KBM-7 (cell line): ENCODE measurements at regions not wholly inside any gene's neighbourhood (a gene's known extent, or its start where the extent isn't known, plus 50 kb on each side); places are given as distances from the start of the nearest gene placed in this dataset.
A peak's percentile ranks its signal among the peaks of the same experiment; 100 is the strongest.

ENCODE experiments used
- DNase-seq: peaks from one replicate; pipeline ENCODE4 v3.0.0-alpha.2; 2015
- in situ Hi-C: fragments of 300-500 bp; cut with MboI; formaldehyde crosslinking; loops from 2 replicates; pipeline ENCODE4 v1.14.3; 2020; ENCODE audit warnings: low sequenced_read_pairs, low pct_unique_long_range_greater_than_20kb, mixed read lengths

- in situ Hi-C loops, result no loop called here
- no peak for DNase-seq
Measured at GRCh38 chr12:47562201-47562600, 143.6 kb downstream of the RPAP3 start.

- no peak for DNase-seq
- in situ Hi-C loops, result no loop called here
Measured at GRCh38 chr12:47561746-47562145, 144.1 kb downstream of the RPAP3 start.

GRCh38 chr12:47560415-47560814, 145.4 kb downstream of the RPAP3 start:
- in situ Hi-C loops, result no loop called here

GRCh38 chr12:47558625-47559345, 147.0 kb downstream of the RPAP3 start:
- in situ Hi-C loops, result no loop called here

More at GRCh38 chr12:47560415-47560814, 145.4 kb downstream of the RPAP3 start:
- peak; percentile 28 for DNase-seq

GRCh38 chr12:47557386-47557785, 148.4 kb downstream of the RPAP3 start:
- in situ Hi-C loops, result no loop called here
- DNase-seq, result no peak

More at GRCh38 chr12:47558625-47559345, 147.0 kb downstream of the RPAP3 start:
- DNase-seq, result no peak

GRCh38 chr12:47556261-47557030, 149.4 kb downstream of the RPAP3 start:
- in situ Hi-C loops, result no loop called here

GRCh38 chr12:47554046-47554653, 151.7 kb downstream of the RPAP3 start:
- DNase-seq, result no peak
- in situ Hi-C loops, result no loop called here

More at GRCh38 chr12:47556261-47557030, 149.4 kb downstream of the RPAP3 start:
- DNase-seq, result no peak

- no peak for DNase-seq
- in situ Hi-C loops, result no loop called here
Measured at GRCh38 chr12:47553266-47553665, 152.6 kb downstream of the RPAP3 start.

- no peak for DNase-seq
- in situ Hi-C loops, result no loop called here
Measured at GRCh38 chr12:47551426-47551851, 154.4 kb downstream of the RPAP3 start.

- in situ Hi-C loops, result no loop called here
- no peak for DNase-seq
Measured at GRCh38 chr12:47549258-47549657, 156.6 kb downstream of the RPAP3 start.

GRCh38 chr12:47548401-47548800, 157.4 kb downstream of the RPAP3 start:
- DNase-seq, result no peak
- in situ Hi-C loops, result no loop called here

GRCh38 chr12:47547077-47547476, 158.8 kb downstream of the RPAP3 start:
- no peak for DNase-seq
- in situ Hi-C loops, result no loop called here

- in situ Hi-C loops, result no loop called here
- DNase-seq, result no peak
Measured at GRCh38 chr12:47545938-47546609, 159.8 kb downstream of the RPAP3 start.

- in situ Hi-C loops, result no loop called here
- DNase-seq, result peak; percentile 9
Measured at GRCh38 chr12:47534695-47535094, 171.1 kb downstream of the RPAP3 start.

GRCh38 chr12:47530050-47530449, 175.8 kb downstream of the RPAP3 start:
- in situ Hi-C loops, result no loop called here
- no peak for DNase-seq

- no peak for DNase-seq
- in situ Hi-C loops, result no loop called here
Measured at GRCh38 chr12:47527816-47528215, 178.0 kb downstream of the RPAP3 start.

- no peak for DNase-seq
- in situ Hi-C loops, result no loop called here
Measured at GRCh38 chr12:47520029-47520428, 185.8 kb downstream of the RPAP3 start.

- in situ Hi-C loops, result no loop called here
- DNase-seq, result no peak
Measured at GRCh38 chr12:47517122-47517521, 188.7 kb downstream of the RPAP3 start.

GRCh38 chr12:47509398-47509851, 196.4 kb downstream of the RPAP3 start:
- in situ Hi-C loops, result no loop called here
- DNase-seq, result no peak
